HS-27A (cell line): ENCODE measurements at regions not wholly inside any gene's neighbourhood (a gene's known extent, or its start where the extent isn't known, plus 50 kb on each side); places are given as distances from the start of the nearest gene placed in this dataset.

Experiments
- DNase-seq: peaks from one replicate; pipeline ENCODE4 v3.0.0-alpha.2; 2012; ENCODE audit warnings: low read depth, missing footprints

DNA sequence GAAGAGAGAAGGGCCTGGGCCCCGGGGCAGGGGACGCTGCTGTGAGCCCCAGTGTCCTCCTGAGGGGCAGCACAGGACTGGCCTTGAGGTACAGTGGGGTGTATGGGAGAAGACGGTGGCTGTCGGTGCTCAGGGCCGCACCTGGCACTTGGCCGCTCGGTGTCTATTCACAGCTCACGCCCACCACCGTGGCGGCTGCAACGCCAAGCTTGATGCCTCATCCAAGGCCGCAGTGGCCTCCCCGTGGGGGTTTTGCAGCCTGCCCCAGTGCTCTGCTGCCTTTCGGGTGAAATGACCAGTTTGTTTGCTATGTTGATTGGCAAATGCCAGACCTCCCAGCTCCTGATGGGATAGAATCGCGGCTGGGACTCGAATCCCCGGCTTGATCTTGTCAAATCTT is 79.5 kb upstream of the SLCO4A1 start:
- no peak for DNase-seq

DNA sequence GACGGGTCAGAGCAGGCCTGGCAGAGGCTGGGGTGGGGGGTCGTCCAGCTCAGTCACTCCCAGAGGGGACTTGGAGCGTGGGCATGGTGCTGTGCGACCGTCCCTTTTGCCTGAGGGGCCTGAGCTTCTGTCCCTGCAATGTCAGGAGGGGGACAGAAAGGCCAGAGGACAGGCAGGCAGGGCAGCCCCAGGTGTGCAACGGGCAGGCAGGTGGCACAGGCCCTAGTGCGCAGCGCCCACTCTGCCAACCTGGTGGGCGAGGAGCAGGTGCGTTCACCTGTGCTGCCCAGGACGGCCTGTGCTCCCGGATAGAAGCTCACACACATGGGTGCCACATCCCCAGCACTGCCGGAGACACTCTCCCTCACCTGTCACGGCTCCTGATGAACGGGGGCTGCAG is 78.7 kb upstream of the SLCO4A1 start:
- no peak for DNase-seq

- no peak for DNase-seq
Observed at GRCh38 chr20:62564456-62565245, 77.7 kb upstream of the SLCO4A1 start.

- no peak for DNase-seq
Observed at GRCh38 chr20:62566266-62566665, 76.0 kb upstream of the SLCO4A1 start.

DNA sequence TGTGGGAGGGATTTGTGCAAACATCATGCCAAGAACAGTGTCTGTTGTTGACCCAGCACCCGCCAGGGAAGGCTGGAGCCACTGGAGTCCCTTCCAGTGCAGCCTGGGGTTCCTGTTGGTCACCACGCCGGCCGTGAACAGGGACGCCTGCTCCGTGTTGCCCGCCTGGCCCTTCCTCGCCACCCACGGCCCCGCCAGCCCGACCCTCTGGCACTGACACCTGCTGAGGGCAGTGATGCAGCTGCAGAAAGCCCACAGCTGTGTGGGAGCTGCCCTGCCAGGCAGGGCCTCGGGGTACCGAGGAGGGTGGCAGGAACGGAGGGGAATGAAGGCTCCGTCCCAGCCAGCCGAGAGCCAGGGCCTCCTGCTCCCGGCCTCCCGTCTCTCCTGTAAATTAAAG is 75.5 kb upstream of the SLCO4A1 start:
- DNase-seq = no peak

DNA sequence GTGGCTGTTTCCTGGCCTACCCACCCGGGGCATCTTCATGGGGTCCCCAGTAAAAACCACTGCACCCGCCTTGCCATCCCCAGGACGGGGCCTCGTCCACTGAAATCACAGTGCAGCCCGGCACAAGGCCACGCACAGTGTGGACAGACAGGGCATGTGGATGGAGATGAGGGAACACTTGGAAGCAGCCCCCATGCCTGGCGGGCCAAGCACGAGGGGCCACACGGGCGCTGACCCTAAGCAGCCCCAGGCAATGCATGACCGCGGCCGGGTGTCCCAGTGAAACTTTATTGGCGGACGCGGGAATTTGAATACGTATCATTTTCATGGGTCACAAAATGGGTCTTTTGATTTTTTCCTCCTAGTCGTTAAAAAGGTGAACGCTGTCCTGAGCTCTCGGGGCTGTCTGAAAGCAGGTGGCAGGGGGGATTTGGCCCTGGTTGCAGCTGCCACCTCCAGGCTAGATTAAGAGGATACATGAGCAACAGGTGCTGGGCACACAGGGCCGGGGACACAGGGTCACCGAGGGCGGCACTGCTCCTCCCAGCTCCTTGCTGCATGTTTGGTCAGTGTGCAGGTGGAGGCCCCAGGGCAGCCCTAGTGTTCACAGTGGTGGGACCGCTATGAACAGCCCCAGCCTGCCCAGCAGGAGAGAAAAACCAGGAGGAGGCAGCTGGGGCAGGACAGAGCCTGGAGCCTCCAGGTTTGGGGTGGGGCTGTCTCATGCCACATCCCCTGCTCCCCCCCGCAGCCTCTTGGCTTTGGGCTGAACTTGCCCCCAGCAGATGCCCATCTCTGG is 74.9 kb upstream of the SLCO4A1 start:
- no peak for DNase-seq

DNA sequence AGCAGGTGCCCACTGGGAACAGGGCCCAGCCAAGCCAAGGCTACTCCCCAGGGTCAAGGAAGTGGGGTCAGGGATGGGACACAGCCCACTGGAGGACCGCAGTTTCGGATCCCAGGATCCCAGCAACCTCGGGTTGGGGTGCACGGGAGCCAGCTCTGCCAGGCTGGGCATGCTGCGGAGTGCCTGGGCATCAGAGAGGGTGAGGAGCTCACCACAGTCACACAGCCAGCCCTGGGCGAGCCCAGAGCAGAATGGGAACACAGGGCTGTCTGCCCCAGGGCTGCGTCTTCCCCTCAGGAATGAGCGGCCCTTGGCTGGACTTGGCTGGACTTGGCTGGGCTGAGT is 74.3 kb upstream of the SLCO4A1 start:
- DNase-seq = no peak

DNA sequence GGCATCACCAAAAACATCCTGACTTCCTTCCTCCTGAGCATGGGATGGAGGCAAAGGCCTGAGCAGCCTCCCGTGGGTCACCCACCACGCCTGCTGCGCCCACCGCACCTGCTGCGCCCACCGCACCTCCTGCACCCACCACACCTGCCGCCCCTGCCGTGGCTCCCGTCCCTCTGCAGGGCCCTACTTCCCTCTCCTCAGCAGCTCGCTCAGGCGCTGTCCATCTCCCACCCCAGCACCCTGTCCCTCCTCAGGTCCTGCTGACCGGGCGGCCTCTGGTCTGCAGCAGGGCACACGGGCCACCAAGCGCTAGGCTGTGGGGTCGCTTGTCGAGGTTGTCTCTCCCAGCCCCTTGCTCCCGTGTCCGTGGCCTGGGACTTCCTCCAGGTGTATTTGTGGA is 72.7 kb upstream of the SLCO4A1 start:
- DNase-seq = no peak

GRCh38 chr20:62570403-62570802 is 71.9 kb upstream of the SLCO4A1 start:
- no peak for DNase-seq

DNA sequence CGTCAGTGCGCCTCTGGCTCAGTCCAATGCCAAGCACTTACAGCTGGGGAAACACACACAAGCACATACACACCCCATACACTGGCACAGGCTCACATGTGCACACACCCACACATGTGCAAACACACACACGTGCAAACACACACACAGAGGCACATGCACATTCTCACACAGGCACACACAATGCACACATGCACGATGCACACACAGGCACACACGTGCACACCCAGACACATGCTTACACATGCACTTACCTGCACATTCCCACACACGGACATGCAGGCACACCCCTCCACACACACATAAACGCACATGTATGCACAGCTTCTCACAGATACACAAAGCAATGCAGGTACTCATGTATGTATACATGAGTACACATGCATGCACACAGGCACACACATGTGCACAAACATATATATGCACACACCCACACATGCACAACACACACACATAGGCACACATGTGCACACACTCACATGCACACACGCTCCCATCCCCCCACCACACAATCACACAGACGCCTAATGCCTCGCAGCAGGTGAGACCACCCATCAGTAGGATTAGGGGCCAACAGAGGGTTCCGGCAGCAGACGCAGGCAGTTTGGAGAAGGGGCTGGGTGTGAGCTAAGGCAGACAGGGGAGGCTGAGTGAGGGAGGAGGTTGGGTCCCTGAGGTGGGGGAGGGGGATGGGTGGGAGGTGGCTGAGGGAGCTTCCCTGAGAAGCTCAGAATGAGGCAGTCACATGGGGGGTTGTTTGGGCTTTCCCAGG is 71.2 kb upstream of the SLCO4A1 start:
- DNase-seq = no peak

GRCh38 chr20:62571669-62572344 is 70.5 kb upstream of the SLCO4A1 start:
- no peak for DNase-seq

- no peak for DNase-seq
Observed at GRCh38 chr20:62572980-62573379, 69.3 kb upstream of the SLCO4A1 start.

DNA sequence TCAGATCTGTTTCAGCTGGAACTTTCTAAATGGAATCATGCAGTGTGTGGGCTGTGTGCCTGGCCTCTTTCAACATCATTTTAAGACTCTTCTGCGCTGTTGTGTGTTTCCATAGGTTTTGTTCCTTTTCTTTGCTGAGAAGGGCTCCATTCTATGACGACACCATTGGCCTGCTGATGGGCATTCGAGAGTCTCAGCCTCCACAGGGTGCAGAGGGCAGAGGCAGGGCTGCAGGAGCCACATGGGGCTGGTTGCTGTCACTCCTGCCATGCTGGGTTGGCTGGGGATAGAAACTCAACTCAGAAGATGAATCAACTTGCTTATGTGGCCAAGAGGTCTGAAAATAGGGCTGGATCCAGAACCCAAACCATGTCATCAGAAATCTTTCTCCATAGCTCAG is 68.5 kb upstream of the SLCO4A1 start:
- DNase-seq = no peak

GRCh38 chr20:62574230-62574993 is 67.9 kb upstream of the SLCO4A1 start:
- no peak for DNase-seq

GRCh38 chr20:62575976-62576722 is 66.2 kb upstream of the SLCO4A1 start:
- DNase-seq = no peak

- DNase-seq = no peak
Observed at GRCh38 chr20:62576815-62577489, 65.4 kb upstream of the SLCO4A1 start.

DNA sequence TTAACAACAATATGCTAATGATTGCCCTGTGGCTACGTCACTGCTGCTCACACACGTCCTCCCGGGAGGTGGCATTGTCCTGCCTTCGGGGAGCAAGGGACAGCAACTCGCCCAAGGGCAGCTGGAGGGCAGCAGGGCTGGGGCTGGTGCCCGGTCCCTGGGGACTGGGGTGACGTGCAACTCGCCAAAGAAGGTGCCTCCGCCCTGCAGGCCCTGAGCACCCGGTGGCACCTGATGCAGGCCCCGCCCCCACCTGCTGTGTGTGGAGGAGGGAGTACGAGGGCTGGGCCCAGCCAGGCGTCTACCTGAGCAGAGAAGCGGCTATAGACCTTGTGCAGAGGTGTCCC is 64.8 kb upstream of the SLCO4A1 start:
- DNase-seq = no peak

DNA sequence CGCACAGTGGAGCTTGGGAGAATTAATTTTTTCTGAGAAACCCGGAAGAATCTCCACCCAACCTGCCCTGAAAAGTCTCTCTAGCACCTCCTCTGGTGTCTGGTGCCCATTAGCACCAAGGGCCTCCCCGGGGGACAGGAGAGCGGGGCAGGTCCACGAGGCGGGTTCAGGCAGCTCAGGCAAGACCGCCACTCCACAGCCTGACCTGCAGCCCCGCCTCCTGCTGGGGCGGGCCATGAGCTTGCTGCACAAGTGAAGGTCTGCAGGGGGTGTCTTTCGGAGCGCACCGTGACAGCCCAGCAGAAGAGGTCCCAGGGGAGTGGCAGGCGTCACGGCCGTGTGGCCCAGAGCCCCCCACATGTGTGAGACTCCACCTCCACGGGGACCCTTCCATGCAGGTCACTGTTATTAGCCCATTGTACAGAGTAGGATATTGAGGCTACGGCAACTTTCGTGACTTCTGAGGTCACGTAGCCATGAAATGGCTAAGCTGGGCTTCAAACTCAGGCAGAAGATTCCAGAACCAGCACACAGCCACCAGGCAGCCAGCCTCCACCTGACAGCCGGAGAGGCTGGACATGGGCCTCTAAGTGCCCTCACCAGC is 63.9 kb upstream of the SLCO4A1 start:
- DNase-seq = no peak

DNA sequence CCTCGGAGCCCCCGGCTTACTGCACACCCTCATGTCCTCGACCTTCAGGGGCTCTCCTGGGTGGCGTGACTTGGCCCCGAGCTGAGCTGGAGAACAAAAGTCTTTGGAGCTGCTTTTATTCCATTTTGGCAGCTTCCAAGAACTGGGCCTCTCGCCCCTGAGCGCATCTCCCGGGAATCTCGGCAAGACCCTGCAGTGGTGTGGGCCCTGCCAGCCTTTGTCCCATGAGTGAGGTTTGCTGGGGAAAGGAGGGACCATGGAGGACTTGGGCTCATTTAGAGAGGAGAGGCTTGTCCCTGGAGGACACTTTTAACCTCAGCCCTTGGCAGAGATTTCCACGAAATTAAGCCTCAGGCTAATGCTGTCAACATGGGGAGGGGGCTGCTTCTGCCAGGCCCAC is 62.3 kb upstream of the SLCO4A1 start:
- no peak for DNase-seq

DNA sequence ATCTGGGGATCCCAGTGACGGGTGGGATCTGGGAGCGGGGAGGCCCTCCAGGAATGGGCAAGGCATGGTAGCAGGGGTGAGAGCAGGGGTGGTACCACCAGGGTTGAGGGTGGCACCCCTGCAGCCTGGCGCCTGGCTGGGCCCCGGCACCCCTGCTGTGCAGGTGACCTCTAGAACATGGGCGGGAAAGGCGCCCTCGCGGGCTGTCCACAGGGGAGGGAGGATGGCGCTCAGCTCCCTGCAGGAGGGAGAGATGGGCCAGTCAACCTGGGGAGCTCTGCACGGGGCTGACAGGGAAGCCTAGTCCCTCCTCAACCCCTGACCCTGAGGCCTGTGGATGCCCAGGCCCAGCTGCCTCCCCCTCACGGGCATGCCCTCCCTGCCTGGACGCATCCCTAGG is 61.6 kb upstream of the SLCO4A1 start:
- no peak for DNase-seq
